GM21825 (cell line): ENCODE measurements at regions not wholly inside any gene's neighbourhood (a gene's known extent, or its start where the extent isn't known, plus 50 kb on each side); places are given as distances from the start of the nearest gene placed in this dataset.

Source experiments
- ATAC-seq: cut with Tn5 transposase; IDR thresholded peaks from one replicate; pipeline ENCODE4 v1.9.1; 2021; ENCODE audit warnings: mild to moderate bottlenecking, moderate library complexity; ENCODE audit not compliant: unreplicated experiment

DNA sequence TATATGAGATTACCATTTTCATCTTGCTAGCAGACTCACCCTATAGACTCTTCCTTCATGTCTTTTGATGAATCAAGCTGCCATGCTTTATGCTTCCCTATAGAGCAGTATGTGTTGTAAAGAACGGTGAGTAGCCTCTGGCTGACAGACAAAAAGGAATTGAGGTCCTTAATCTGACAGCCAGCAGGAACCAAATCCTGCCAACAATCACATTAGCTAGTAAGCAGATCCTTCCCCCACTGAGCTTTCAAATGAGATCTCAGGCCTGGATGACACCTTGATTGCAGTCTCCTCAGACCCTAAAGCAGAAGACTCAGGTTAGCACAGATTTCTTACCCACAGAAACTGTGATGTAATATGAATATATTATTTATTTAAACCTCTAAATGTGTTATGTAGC is 577.0 kb downstream of the CDH11 start:
- no peak for ATAC-seq

DNA sequence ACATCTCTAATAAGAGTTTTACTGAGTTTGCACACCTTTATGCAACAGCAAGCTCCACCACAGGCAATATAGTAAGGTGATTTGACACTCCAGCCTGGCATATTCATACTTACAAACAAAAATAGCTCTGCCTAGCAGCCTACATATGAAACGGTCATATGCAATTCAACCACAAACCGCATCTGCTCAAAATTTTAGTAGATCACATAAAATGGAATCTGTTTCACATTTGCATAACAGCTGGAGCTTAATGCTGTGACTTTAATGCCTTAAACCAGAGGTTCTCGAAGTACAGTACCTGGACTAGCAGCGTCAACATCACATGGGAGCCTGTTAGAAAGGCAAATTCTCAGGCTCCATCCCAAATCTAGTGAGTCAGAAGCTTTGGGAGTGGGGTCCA is 578.4 kb downstream of the CDH11 start:
- ATAC-seq: no peak

GRCh38 chr16:64543031-64543430 is 578.8 kb downstream of the CDH11 start:
- ATAC-seq: no peak

DNA sequence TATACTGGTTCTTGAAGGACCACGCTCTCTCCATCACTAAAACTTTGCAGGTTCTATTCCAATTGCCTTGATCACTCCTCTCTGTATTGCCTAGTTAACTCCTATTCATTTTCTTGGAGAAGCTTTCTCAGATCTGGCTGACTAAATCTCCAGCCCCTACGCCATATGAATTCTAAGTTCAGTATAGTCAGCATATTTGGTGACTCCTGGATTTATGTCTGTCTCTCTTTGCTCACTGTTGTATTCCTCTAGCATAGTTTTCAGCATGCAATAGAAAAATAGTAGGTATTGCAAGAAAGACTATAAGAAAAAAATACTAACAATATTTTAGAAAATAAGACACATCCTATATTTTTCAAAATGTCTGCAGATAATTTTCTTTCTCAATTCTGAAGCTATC is 579.7 kb downstream of the CDH11 start:
- ATAC-seq: no peak

DNA sequence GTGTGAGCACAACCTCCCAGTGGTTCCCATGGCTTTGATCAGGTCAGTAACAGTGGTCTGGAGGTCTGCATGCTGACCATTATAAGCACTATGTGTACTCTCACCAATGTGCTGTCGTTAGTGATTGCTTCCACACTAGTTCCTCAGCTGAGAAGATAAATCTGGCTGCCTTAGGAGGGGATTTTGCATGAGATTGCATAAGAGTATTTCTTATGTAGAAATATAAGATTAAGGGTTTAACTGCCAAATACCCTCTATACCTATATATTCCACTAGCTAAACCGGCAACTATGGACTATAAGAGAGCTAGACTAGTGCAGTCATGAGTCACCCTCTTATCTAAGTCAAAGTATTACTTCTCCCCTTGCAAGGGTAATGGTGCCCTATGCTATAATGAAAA is 580.2 kb downstream of the CDH11 start:
- no peak for ATAC-seq

DNA sequence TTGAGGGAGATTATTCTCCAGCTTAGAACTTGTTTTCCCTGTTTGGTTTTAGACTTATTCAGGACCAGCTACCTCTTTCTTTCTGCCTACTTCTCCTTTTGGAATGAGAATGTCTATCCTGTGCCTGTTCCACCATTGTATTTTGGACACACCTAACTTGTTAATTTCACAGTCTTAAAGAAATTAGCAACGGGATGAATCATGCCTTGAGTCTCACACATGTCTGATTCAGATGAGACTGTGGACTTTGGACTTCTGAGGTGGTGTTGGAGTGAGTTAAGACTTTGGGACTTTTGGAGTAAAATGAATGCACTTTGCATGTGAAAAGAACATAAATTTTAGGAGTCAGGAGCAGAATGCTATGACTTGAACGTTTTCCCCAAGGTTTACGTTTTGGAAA is 581.4 kb downstream of the CDH11 start:
- ATAC-seq: no peak

DNA sequence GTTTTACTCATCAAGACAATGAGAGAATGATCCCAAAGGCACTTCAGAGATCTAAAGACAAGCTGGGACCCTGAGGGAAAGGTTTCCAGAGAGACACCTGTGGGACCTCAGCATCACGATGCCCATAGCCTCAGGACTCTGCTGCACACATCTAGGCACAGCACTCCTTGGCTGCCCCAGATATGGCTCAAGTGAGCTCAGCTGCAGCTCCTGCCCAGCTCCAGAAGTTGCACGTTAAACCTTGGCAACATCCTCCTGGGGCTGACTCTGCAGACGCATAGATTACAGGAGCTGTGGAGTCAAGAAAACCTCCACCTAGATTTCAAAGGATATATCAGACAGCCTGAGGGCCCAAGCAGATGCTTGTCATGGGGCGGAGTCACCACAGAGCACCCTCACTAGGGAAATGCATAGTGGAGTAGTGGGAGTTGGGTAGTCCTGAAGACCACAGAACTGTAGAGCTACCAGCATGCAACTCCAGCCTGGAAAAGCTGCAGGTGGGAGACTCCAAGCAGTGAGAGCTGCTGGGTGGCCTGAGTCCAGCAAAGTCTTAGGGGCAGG is 582.0 kb downstream of the CDH11 start:
- ATAC-seq: no peak

DNA sequence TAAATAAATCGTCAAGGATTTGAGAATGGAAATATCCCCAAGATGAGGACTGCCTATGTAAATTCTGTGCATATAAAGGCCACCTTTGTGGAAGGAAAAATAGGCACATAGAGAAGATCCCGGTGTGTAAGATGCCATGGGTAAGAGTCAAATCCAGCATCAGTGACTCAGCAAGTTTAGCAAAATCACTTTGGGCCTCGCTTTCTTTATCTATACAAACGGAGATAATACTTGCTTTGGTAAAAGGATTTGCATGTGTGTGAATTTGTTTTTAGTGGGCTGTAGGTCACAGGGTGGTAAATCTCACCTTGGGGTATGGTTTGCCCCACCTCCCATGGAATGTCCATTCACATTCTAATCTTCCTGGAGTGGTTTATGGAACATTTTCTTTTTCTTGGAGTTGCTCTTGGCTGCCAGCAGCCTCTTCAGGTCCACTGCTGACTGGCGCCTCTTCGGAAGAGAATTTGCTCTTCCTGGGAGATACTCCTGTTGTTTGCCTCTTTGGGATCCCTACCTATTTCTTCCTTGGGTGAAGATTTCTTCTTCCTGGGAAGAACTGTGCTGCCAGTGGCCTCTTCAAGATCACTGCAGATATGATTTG is 587.6 kb downstream of the CDH11 start:
- no peak for ATAC-seq

DNA sequence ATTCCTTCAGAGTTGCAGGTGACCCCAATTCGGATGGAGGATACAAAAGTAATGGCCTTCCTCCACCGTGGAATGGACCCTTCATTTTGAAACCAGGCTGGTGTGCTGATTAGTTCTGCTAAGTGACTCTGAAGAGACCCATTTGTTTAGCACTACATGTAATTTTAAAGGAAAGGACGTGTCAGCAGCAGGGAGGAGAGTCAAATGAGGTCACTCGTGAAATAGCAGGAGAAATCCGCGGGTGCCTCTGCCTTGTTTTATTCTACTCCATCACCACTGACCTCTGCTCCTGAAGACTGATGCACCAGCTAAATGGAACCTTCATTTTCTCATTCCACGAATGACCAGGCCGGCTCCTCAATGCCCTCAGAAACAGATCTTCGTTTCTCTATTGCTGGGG is 589.2 kb downstream of the CDH11 start:
- ATAC-seq: no peak

DNA sequence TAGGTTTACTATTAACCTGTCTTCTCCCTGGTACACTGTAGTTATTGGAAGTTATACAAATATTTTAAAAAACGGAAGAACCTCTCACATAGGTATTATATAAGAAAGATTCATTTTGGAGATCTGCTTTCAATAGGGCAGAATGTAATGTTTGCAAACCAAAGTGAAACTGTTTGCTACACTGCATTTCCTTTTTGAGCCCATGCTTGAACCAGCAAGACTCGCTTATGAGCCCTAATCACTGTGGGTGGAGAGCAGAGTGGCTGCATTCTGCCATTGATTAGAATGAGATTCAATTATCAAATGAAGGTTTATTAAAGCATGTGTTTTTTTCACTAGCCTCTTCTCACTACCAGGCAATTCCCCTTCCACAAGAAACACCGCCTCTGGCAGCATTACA is 589.7 kb downstream of the CDH11 start:
- ATAC-seq: no peak

DNA sequence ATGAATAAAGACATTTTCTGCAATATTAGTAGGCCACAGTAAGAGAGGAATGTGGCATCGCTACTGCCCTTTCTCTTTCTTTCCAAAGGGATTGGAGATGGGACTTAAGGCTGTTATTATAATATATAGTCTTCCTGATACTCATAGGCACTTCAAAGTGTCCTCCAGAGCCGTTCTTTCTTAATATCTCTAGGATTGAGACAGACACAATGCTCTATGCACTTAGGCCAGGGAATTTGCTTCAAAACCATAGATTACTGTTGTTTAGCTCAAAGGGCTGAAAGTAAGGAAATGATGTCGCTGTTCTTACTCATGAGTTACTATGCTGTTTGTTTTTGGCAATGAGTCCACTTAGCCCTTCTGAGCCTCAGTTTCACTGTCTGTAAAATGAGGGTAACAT is 590.5 kb downstream of the CDH11 start:
- no peak for ATAC-seq

DNA sequence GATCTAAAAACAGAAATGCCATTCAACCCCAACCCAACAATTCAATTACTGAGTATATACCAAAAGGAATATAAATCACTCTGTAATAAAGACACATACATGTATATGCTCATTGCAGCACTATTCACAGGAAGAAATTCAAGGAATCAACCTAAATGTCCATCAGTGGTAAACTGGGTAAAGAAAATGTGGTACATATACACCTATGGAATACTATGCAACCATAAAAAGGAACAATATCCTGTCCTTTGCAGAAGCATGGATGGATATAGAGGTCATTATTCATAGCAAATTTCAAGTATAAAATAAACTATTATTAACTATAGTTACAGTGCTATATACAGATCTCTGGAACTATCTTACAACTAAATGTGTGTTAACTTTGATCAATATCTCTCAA is 599.3 kb downstream of the CDH11 start:
- no peak for ATAC-seq

DNA sequence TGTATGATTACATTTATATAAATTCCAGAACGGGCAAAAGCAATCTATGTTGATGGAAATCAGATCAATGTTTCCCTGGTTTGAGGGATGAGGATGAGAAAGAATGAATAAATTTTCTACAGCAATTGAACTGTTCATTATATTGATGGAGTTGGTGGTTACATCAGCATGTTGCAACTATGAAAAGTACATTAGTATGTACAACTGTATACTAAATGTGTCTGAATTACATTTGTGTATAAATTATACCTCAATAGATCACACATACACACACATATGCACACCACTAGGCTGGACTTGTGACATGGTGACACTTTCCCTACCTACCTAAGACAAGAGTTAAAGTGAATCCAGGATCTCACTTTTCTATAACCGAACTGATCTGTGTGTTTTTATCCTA is 608.0 kb downstream of the CDH11 start:
- no peak for ATAC-seq

GRCh38 chr16:64507240-64508024 is 614.4 kb downstream of the CDH11 start:
- ATAC-seq: no peak

DNA sequence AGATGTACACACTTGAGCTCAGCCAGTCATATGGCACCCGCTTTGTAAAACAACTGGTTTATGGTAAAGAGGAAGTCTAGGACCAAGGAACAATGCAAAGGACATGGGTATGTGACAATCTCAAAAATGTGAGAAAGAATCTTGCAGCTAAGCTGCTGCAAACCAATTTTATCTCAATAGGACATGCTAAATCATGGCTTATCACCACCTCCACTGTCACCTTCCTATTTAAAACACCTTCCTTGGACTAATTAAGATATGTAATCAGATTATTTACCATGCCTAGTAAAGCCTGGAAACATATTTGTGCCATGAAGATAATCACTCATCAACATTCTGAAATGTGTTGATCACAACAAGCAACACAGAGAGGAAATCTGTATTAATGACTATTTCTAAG is 622.7 kb downstream of the CDH11 start:
- ATAC-seq: no peak

DNA sequence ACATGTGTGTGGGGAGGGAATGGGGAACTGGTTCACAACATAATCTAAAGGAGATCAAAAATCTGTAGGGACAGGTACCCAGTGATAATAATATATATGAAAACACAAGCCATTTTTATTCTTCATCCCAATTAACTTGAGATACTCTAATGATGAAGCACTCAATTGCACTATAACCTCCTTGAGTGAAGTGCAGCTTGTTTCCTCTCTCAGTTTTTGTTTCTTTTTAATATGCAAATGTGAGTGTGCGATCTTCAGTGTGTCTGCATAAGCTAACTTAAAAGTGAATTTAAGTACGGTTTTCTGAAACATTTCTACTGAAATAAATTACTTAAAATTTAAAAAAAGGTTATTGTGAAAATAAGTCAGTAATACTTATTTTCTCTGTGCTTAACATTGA is 623.5 kb downstream of the CDH11 start:
- no peak for ATAC-seq

DNA sequence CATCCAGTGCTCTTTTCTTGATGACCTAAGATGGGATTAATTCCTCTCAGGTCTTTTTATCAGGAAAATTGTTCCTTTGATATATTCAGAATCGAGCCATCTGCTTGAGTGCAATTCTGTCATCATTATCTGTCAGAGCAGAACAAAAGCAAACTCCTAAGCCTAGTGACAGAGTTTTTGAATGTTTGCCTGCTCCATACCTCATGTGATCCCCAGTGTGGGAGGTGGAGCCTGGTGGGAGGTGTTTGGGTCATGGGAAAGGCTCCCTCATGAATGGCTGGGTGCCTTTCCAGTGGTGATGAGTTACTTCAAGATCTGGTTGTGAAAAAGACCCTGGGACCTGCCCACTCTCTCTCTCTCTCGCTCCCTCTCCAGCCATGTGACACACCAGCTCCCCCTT is 628.2 kb downstream of the CDH11 start:
- ATAC-seq: no peak

DNA sequence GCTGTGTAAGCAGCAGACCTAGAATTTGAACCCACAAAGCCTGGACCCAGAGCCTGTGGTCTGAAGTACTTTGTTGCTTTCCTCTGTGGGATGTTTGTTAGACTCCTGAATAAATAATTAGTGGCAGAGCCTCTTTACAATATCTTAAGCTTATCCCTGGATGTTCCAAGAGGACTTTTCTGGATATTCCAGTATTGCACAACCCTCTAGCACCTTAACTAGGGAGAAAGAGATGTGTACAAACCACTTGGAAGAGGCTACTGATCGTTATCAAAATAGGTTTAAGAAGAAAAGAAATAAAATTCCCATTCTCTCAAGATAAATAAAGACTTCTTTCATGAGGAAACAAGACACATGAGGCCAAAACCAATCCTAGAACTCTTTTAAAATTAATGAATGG is 632.4 kb downstream of the CDH11 start:
- ATAC-seq: no peak

DNA sequence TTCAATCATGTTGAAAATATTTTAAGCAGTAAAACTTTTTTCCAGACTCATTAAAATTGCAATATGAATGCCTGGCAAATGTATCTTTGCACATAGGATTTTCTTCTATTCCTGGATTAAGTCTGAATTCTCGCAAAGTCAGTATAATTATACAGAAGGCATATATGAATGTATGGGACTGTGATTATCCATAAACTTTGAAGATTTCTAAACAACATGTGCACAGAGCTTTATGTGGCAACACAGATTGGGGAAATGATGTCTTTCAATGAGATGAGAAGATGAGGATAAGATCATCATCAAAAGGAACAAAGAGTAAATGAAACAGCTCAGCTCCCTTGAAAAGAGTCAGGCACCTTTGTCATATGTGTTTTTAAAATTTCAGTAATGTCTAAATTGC is 635.3 kb downstream of the CDH11 start:
- no peak for ATAC-seq

- no peak for ATAC-seq
Measured at GRCh38 chr16:64481497-64481896, 640.4 kb downstream of the CDH11 start.

DNA sequence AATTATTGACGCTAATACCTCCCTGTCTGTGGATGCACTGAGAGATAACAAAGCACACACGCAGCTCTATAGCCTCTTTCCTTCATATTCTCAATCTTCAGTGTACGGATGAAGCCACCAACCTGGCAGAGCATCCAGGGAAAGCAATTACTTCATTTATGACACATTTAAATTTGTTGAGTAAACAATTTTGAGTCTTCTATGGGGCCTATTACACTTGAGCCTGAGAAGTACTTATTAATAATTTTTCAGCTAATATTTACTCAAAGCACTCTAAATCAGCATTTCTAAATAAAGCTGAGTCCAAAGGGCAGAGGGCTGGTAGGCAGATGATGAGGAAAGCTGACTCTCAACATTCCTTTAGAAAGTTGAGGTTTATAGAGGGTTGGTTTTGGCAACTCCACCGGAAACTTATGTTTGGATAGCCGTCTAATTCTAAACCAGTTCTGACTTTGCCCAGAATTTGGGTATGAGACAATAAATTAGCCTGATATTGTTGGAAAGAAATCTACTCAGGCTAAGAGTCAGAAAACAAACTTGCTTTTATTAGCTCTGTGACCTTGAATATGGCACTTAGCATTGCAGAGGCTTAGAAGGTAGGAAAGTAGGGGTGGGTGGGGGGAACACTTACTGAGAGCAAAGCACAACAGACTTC is 643.5 kb downstream of the CDH11 start:
- no peak for ATAC-seq
